GM21390 (cell line): ENCODE measurements at regions not wholly inside any gene's neighbourhood (a gene's known extent, or its start where the extent isn't known, plus 50 kb on each side); places are given as distances from the start of the nearest gene placed in this dataset.

ENCODE experiments used
- ATAC-seq: cut with Tn5 transposase; IDR thresholded peaks from one replicate; pipeline ENCODE4 v1.9.1; 2021; ENCODE audit not compliant: unreplicated experiment

DNA sequence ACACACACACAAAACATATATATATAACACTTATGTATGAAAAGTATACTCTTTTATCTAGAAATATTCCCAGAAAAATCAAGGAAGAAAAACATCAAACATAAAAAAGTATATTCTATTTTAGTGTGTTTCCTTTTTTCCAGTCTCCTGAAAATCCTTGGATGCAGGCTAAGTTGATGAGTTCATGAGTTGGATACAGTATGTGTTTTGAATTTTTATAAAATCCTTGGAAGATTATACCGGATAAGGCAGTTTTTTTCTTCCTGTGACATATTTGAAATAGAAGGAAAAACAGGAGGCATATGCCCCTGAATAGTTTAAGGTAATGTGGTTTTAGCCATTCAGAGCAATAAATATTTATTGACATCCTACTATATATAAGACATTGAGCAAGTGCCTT is 203.6 kb downstream of the SNX18 start:
- ATAC-seq, result no peak

DNA sequence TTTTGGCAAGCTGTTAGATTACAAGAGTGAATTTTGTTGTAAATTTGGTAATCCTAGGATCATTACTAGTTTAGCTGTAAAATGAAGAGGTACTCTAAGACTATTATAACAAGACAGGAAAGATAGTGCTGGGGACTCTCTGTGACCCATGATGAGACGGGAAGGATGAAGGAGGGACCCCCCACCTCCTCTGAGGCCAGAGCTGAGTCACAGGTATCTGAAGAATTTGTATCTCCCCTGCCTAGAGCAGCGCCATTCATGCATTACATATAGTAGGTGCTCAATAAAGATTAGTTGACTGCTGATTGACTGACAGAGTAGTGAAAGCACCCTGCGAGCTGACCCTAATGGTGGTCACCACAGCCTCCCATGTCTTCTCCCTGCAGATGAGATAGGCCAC is 202.8 kb downstream of the SNX18 start:
- ATAC-seq, result no peak

GRCh38 chr5:54719384-54720283 is 202.1 kb downstream of the SNX18 start:
- ATAC-seq, result no peak

- no peak for ATAC-seq
Observed at GRCh38 chr5:54718656-54719055, 201.1 kb downstream of the SNX18 start.

DNA sequence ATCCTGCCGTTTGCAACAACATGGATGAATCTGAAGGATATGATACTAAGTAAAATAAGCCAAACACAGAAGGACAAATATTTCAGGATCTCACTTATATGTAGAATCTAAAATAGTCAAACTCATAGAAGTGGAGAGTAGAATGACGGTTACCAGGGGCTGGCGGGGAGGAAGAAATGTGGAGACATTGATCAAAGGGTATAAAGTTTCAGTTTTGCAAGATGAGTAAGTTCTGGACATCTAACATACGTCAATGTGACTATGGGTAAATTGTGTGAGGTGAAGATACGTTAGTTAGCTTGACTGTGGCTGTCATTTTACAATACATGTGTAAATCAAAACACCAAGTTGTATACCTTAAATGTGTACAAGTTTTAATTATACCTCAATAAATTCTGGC is 200.3 kb downstream of the SNX18 start:
- no peak for ATAC-seq

GRCh38 chr5:54717459-54717858 is 199.9 kb downstream of the SNX18 start:
- no peak for ATAC-seq

DNA sequence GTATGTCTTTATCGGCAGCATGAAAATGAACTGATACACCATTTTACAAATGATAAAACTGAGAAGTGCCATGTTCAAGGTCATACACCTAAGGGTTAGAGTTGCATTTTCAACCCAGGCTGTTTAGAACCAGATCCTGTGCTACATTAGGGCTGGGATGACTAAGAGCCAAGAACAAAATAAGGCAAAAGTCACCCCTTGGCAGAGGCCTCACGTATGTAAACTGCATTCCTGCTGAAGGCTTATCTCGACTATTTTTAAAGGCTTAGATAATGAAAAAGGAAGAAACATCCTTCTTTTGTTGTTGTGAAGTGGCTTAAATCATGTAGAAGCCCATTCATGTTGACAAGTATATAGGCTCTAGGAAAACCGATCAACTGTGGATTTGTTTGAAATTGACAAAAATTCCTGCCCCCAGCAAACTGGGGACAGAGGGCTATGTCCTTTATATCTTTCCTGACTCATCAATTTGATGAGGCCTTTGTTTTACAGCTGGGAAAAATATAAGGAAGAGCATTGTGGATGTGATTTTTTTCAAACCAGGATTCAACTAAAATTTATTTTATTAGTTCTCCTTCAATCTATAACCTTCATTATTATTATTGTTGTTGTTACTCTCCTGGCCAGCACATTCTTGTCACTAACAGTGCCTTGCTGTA is 196.5 kb downstream of the SNX18 start:
- no peak for ATAC-seq

GRCh38 chr5:54709096-54709495 is 191.5 kb downstream of the SNX18 start:
- no peak for ATAC-seq

DNA sequence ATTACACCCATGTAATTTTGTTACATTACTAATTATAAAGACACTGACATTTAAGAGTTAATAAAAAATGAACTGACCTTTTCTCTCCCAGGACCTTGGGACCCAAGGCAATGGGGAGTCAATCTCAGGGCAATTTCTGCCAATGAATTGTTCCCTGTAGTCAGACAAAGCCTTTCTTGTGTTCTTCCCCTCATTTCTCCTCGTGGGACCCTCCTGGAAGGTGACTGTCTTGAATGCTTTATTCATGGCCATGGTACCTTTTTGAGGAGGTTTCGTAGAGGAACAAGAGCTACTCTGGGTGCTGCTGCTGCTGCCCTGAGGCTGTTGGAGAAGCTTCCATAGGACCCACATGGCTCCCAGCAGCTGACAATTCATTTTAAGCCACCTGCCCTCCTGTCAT is 190.3 kb downstream of the SNX18 start:
- ATAC-seq, result no peak

DNA sequence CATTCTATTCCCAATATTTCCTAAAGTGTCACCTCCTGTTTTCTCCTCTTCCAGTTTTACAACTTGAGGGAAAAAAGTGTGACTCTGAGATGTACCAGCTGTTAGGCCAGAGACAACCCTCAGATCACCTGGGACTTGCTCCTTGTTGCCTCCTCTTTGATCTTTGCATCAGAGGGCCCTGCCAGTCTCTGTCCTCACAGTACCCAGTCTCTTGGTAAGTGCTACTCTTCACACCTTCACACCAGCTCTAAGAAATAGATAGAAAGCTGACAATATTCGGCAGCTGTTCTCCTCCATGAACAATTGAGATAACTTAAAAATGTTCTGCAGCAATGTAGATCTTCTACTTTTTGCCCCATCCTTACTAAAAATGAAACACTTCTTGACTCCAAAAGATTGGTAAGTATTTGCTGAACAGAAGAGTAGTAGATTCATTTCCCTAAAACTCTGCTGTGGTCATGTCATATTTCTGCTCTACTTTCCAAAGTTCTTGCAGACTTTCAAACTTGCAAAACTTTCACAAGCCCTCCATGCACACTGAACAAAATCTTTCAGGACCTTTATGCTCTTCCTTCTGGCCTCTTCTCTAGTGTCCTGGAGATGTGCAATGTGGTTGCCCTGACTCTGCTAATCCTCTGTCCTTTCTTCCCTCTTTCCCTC is 188.6 kb downstream of the SNX18 start:
- no peak for ATAC-seq

DNA sequence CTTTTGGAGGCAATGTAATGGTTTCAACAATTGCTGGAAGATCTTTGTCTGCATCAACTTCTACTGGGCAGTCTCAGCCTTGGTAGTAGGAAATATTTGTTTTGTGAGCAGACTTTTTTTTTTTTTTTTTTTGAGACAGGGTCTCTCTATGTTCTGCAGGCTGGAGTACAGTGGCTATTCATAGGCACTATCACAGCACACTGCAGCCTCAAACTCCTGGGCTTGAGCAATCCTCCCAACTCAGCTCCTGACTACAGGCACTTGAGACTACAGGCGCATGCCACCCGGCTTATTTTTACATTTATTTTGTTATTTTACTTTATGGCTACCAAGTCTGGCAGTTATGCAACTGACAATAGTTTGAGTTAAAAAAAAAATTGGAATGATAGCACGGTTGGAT is 187.3 kb downstream of the SNX18 start:
- no peak for ATAC-seq

GRCh38 chr5:54704333-54704732 is 186.8 kb downstream of the SNX18 start:
- ATAC-seq, result no peak

GRCh38 chr5:54703565-54704255 is 186.2 kb downstream of the SNX18 start:
- no peak for ATAC-seq

- no peak for ATAC-seq
Observed at GRCh38 chr5:54703133-54703532, 185.6 kb downstream of the SNX18 start.

GRCh38 chr5:54702470-54702869 is 184.9 kb downstream of the SNX18 start:
- ATAC-seq, result no peak

DNA sequence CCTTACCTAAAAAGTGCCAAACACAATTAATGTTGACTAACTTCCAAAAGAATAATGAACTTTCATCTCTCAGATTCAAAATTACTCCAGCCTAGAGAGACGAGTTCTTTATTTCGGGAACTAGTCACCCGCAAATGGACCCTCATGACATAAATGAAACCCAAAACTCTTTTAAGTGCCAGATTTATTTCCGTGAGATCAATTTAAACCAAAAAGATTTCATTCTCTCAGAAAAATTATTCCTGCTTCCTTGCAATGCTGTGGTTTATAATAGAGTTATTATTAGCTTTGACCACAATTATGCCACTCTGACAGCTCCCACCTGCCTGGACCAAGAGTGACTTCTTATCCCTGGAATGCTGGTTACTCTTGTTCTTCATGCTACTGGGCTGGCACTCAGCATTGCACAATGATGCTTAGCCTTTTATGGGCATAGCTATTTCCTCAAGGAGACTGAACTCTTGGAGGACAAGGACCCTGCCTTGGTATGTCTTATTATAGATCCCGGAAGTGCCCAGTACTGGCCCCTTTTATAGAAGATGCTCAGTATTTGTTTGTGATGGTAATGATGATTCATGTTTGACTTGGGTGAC is 183.5 kb downstream of the SNX18 start:
- ATAC-seq, result no peak

- ATAC-seq, result no peak
Observed at GRCh38 chr5:54696931-54697330, 179.4 kb downstream of the SNX18 start.

DNA sequence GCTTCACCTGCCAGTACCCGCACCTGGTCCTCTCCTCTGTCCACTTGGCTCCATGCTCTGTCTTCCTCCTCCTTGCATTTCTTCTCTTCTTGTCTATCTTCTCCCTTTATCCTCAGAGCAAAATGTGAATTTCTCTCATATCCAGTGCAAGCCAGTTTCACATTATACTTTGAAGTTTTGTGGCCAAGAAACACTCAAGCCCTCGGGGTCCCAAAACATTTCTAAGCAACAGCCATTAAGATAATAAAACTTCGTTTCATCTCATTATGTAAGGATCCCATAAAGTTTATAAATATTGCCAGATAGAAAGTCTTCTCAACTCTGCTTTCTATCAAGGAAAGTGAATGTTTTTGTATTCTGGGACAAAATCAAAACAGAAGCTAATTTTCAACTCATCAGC is 178.8 kb downstream of the SNX18 start:
- ATAC-seq, result no peak

- ATAC-seq, result no peak
Observed at GRCh38 chr5:54695198-54695966, 177.8 kb downstream of the SNX18 start.

- no peak for ATAC-seq
Observed at GRCh38 chr5:54693936-54694657, 176.5 kb downstream of the SNX18 start.
